ENCODE measurements at regions not wholly inside any gene's neighbourhood (a gene's known extent, or its start where the extent isn't known, plus 50 kb on each side); places are given as distances from the start of the nearest gene placed in this dataset.

- Histone ChIP-seq H3K27ac (ENCODE audit: low read depth, low read length, poor library complexity, severe bottlenecking) (no peak overlapping the region), H3K9me3 (ENCODE audit: low read length) (no peaks in the 10 kb centered on the region), H3K79me2 (ENCODE audit: insufficient read depth, low read depth, low read length) (no peaks in the 10 kb centered on the region), H4K20me1 (ENCODE audit: insufficient read depth, low read length) (no peaks in the 10 kb centered on the region), H3K4me3 (ENCODE audit: low read depth, low read length, poor library complexity, severe bottlenecking) (no peak overlapping the region), H3K36me3 (ENCODE audit: insufficient read depth, low read length) (no peaks in the 10 kb centered on the region), H3K9me2 (ENCODE audit: insufficient read depth, low read length) (no peaks in the 10 kb centered on the region), H3K4me1 (ENCODE audit: insufficient read depth, low read length, poor library complexity, severe bottlenecking) (peaks cover 6% of the 10 kb centered on the region), H3K4me2 (ENCODE audit: low read length) (no peak overlapping the region), H2AFZ (ENCODE audit: low read length) (no peak overlapping the region)
- DNase-seq (ENCODE audit: low spot score): no peak
- ChIA-PET POLR2A (interaction anchor here (1.3 kb wide), 1 partner anchor 17 kb away, joined by 3 read pairs; no protein-coding TSS in a partner anchor), CTCF (ENCODE audit: unreplicated experiment) (no interaction called here)
- intact Hi-C loops (cut with micrococcal nuclease; ENCODE audit: unreplicated experiment): loop anchor here (2.0 kb wide), 1 partner anchor 139 kb away; no protein-coding TSS in a partner anchor
- no TSS peak for BruUV-seq (replicated peaks)
- TF ChIP-seq EZH2phosphoT487 (IDR thresholded peaks at IDR 0.05; ENCODE audit: borderline replicate concordance, low read depth, low read length): no peak
- TF ChIP-seq, protein P1, sequence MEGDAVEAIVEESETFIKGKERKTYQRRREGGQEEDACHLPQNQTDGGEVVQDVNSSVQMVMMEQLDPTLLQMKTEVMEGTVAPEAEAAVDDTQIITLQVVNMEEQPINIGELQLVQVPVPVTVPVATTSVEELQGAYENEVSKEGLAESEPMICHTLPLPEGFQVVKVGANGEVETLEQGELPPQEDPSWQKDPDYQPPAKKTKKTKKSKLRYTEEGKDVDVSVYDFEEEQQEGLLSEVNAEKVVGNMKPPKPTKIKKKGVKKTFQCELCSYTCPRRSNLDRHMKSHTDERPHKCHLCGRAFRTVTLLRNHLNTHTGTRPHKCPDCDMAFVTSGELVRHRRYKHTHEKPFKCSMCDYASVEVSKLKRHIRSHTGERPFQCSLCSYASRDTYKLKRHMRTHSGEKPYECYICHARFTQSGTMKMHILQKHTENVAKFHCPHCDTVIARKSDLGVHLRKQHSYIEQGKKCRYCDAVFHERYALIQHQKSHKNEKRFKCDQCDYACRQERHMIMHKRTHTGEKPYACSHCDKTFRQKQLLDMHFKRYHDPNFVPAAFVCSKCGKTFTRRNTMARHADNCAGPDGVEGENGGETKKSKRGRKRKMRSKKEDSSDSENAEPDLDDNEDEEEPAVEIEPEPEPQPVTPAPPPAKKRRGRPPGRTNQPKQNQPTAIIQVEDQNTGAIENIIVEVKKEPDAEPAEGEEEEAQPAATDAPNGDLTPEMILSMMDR (conservative IDR thresholded peaks at IDR 0.05; ENCODE audit: low read length): no peak
Measured at GRCh38 chr11:10931761-10932670, 74.2 kb upstream of the ZBED5 start.

- no peaks in the 10 kb centered on the region for H3K79me2 ChIP-seq (ENCODE audit: insufficient read depth, low read depth, low read length)
- H3K36me3 ChIP-seq (ENCODE audit: insufficient read depth, low read length): no peaks in the 10 kb centered on the region
- no peaks in the 10 kb centered on the region for H3K9me2 ChIP-seq (ENCODE audit: insufficient read depth, low read length)
- DNase-seq (ENCODE audit: low spot score): no peak
- no peaks in the 10 kb centered on the region for H3K9me3 ChIP-seq (ENCODE audit: low read length)
- TF ChIP-seq, protein P1 (conservative IDR thresholded peaks at IDR 0.05; ENCODE audit: low read length): no peak
- TF ChIP-seq EZH2phosphoT487 (IDR thresholded peaks at IDR 0.05; ENCODE audit: borderline replicate concordance, low read depth, low read length): no peak
- no peak overlapping the region for H3K27ac ChIP-seq (ENCODE audit: low read depth, low read length, poor library complexity, severe bottlenecking)
- no peaks in the 10 kb centered on the region for H4K20me1 ChIP-seq (ENCODE audit: insufficient read depth, low read length)
- ChIA-PET CTCF (ENCODE audit: unreplicated experiment) (no interaction called here), POLR2A (interaction anchor here (1.3 kb wide), 1 partner anchor 17 kb away, joined by 3 read pairs; no protein-coding TSS in a partner anchor)
- no peak overlapping the region for H2AFZ ChIP-seq (ENCODE audit: low read length)
- H3K4me3 ChIP-seq (ENCODE audit: low read depth, low read length, poor library complexity, severe bottlenecking): no peak overlapping the region
- H3K4me2 ChIP-seq (ENCODE audit: low read length): peak overlapping the region; percentile 27; the same call in 1 of the 2 replicates
- no TSS peak for BruUV-seq (replicated peaks)
- intact Hi-C loops (cut with micrococcal nuclease; ENCODE audit: unreplicated experiment): no loop called here
- H3K4me1 ChIP-seq (ENCODE audit: insufficient read depth, low read length, poor library complexity, severe bottlenecking): peaks cover 6% of the 10 kb centered on the region
Measured at GRCh38 chr11:10930972-10931760, 73.3 kb upstream of the ZBED5 start.

All from OCI-LY7 (cell line).